PC-9 (cell line): ENCODE measurements at regions not wholly inside any gene's neighbourhood (a gene's known extent, or its start where the extent isn't known, plus 50 kb on each side); places are given as distances from the start of the nearest gene placed in this dataset.

Experiments
- BruUV-seq: library from RNA; stranded (reverse); fragments of 400-500 nt; replicated peaks from 2 replicates; lab custom pipeline; 2021; lab: Mats Ljungman, UMichigan
- CTCF ChIA-PET: fragments of 300-600 bp; sonication (Branson Sonifier 250); formaldehyde crosslinking; loops from one replicate; lab custom pipeline; 2022; ENCODE audit warnings: antibody characterized with exemption; lab: Charles Lee
- POLR2A ChIA-PET: fragments of 300-600 bp; sonication (Branson Sonifier 250); formaldehyde crosslinking; loops from one replicate; lab custom pipeline; 2022; ENCODE audit warnings: antibody characterized with exemption; ENCODE audit not compliant: unreplicated experiment; lab: Charles Lee
- DNase-seq, 2 experiments: peaks; one replicate each; pipeline versions ENCODE4 v3.0.0 to v3.0.0-alpha.2; 2015 to 2022; ENCODE audit warnings: mixed read lengths in 1 of 2
- H2AFZ ChIP-seq: fragments of 200-600 bp; sonication (generic); 2 replicates; pipeline ENCODE4 v1.8.1; 2017; ENCODE audit warnings: antibody characterized with exemption
- H3F3A ChIP-seq: fragments of 200-600 bp; sonication (generic); 2 replicates; pipeline ENCODE4 v1.8.1; 2017; ENCODE audit warnings: antibody characterized with exemption, mild to moderate bottlenecking, low read depth; ENCODE audit not compliant: insufficient read depth
- H3K27ac ChIP-seq: fragments of 200-600 bp; sonication (generic); 2 replicates; pipeline ENCODE4 v1.6.1; 2016; ENCODE audit warnings: mixed run types
- H3K27me3 ChIP-seq: fragments of 200-600 bp; sonication (generic); 2 replicates; pipeline ENCODE4 v1.6.1; 2016; ENCODE audit warnings: low read depth, mixed run types; ENCODE audit not compliant: insufficient read depth
- H3K36me3 ChIP-seq: fragments of 200-600 bp; sonication (generic); 2 replicates; pipeline ENCODE4 v1.6.1; 2016; ENCODE audit warnings: low read depth, mixed run types
- H3K4me1 ChIP-seq: fragments of 200-600 bp; sonication (generic); replicated peaks from 2 replicates; pipeline ENCODE4 v1.6.1; 2016; ENCODE audit warnings: mixed run types; ENCODE audit not compliant: insufficient read depth
- H3K4me2 ChIP-seq: fragments of 200-600 bp; sonication (generic); 2 replicates; pipeline ENCODE4 v1.6.1; 2017; ENCODE audit warnings: mixed run types
- H3K4me3 ChIP-seq: fragments of 200-600 bp; sonication (generic); 2 replicates; pipeline ENCODE4 v1.6.1; 2016; ENCODE audit warnings: mixed run types
- H3K79me2 ChIP-seq: fragments of 200-600 bp; sonication (generic); 2 replicates; pipeline ENCODE4 v1.6.1; 2017; ENCODE audit warnings: low read depth, mixed run types
- H3K9me2 ChIP-seq: fragments of 200-600 bp; sonication (generic); 2 replicates; pipeline ENCODE4 v1.8.1; 2017; ENCODE audit warnings: mild to moderate bottlenecking; ENCODE audit not compliant: insufficient read depth
- H3K9me3 ChIP-seq: fragments of 200-600 bp; sonication (generic); 2 replicates; pipeline ENCODE4 v1.8.1; 2016; ENCODE audit warnings: low read depth; ENCODE audit not compliant: insufficient read depth
- H4K20me1 ChIP-seq: fragments of 200-600 bp; sonication (generic); 2 replicates; pipeline ENCODE4 v1.8.1; 2017; ENCODE audit not compliant: insufficient read depth
- CTCF ChIP-seq: fragments of 200-600 bp; sonication (generic); conservative IDR thresholded peaks from 2 replicates; pipeline ENCODE4 v1.6.1; 2017; ENCODE audit warnings: mixed run types, antibody characterized with exemption, mild to moderate bottlenecking, moderate library complexity
- EZH2 ChIP-seq: fragments of 200-600 bp; sonication (generic); IDR thresholded peaks from 2 replicates; pipeline ENCODE4 v1.8.0; 2017; ENCODE audit warnings: antibody characterized with exemption, low read depth
- intact Hi-C: fragments of 100-400 bp; cut with micrococcal nuclease; formaldehyde crosslinking; loops from one replicate; pipeline ENCODE4 v1.10.0; 2022; ENCODE audit not compliant: unreplicated experiment

- Histone ChIP-seq H3K9me2 (no peaks in the 10 kb centered on the region), H4K20me1 (no peaks in the 10 kb centered on the region), H3K27ac (no peak overlapping the region), H3K4me1 (peaks cover 35% of the 10 kb centered on the region), H3K27me3 (no peaks in the 10 kb centered on the region), H3F3A (peaks cover 40% of the 10 kb centered on the region), H3K4me3 (no peak overlapping the region), H3K79me2 (no peaks in the 10 kb centered on the region), H2AFZ (no peak overlapping the region), H3K9me3 (peaks cover 15% of the 10 kb centered on the region), H3K4me2 (no peak overlapping the region), H3K36me3 (no peaks in the 10 kb centered on the region)
- no TSS peak for BruUV-seq
- intact Hi-C loops: no loop called here
- ChIA-PET CTCF (no interaction called here), POLR2A (no interaction called here)
- TF ChIP-seq EZH2: no peak
- TF ChIP-seq CTCF: no peak
- no peak for DNase-seq
Observed at GRCh38 chr11:62022211-62022610, 54.8 kb upstream of the FTH1 start.

GRCh38 chr11:62020661-62021060 is 53.2 kb upstream of the FTH1 start:
- Histone ChIP-seq H4K20me1 (no peaks in the 10 kb centered on the region), H3K4me1 (peaks cover 19% of the 10 kb centered on the region), H3K27me3 (no peaks in the 10 kb centered on the region), H3K4me2 (no peak overlapping the region), H3K79me2 (no peaks in the 10 kb centered on the region), H2AFZ (no peak overlapping the region), H3K9me2 (no peaks in the 10 kb centered on the region), H3K36me3 (no peaks in the 10 kb centered on the region), H3K27ac (no peak overlapping the region), H3K9me3 (peaks cover 12% of the 10 kb centered on the region), H3F3A (peaks cover 24% of the 10 kb centered on the region), H3K4me3 (no peak overlapping the region)
- CTCF ChIA-PET: interaction anchor here (0.7 kb wide), 1 partner anchor 42 kb away, joined by 9 read pairs; no protein-coding TSS in a partner anchor
- POLR2A ChIA-PET: no interaction called here
- intact Hi-C loops: no loop called here
- no peak for DNase-seq
- no TSS peak for BruUV-seq
- TF ChIP-seq CTCF: no peak
- TF ChIP-seq EZH2: no peak

- CTCF ChIA-PET: interaction anchor here (0.5 to 0.9 kb wide), 2 partner anchors 63 to 220 kb away, joined by 5 read pairs; no protein-coding TSS in a partner anchor
Observed at GRCh38 chr11:62018981-62019664, 51.7 kb upstream of the FTH1 start.

More at GRCh38 chr11:62018981-62019664, 51.7 kb upstream of the FTH1 start:
- Histone ChIP-seq H2AFZ (no peak overlapping the region), H3K27ac (no peak overlapping the region), H3K27me3 (no peaks in the 10 kb centered on the region), H3K4me1 (peaks cover 21% of the 10 kb centered on the region), H3K4me3 (no peak overlapping the region), H3K9me3 (peaks cover 12% of the 10 kb centered on the region), H3K4me2 (no peak overlapping the region), H3F3A (peaks cover 18% of the 10 kb centered on the region), H3K9me2 (no peaks in the 10 kb centered on the region), H4K20me1 (no peaks in the 10 kb centered on the region), H3K79me2 (no peaks in the 10 kb centered on the region), H3K36me3 (no peaks in the 10 kb centered on the region)
- intact Hi-C loops: no loop called here
- POLR2A ChIA-PET: no interaction called here
- no peak for DNase-seq
- no TSS peak for BruUV-seq
- TF ChIP-seq CTCF: no peak
- TF ChIP-seq EZH2: no peak
